ENCODE measurements at regions not wholly inside any gene's neighbourhood (a gene's known extent, or its start where the extent isn't known, plus 50 kb on each side); places are given as distances from the start of the nearest gene placed in this dataset.
"Not testable (repeated sequence)": the region's sequence is repeated elsewhere in the genome, so short reads cannot be mapped to it uniquely, and the experiment has no call there.

DNA sequence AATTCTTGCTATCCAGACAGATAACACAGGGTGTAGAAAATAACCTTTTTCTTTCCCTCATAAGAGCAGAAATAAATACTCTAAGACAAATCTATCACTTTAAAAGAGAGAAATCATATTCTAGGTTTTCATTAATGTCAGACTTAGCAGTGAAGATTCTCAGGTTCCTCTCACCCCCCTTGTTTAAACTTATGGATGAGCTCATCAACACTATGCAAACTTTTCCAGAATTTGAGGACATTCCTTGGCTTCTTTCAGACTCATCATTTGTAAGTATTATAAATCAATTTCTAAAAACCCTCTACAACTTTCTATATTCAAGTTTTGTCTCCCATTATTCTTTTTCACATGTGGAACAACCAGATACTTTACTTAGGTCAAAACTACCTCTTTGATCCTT, 374.9 kb upstream of the TRPC7 start:
- Histone ChIP-seq H3K4me2 (ENCODE audit: low read length) (no peak overlapping the region), H3K4me1 (ENCODE audit: control insufficient read depth, low read length) (no peaks in the 10 kb centered on the region), H3F3A (ENCODE audit: control insufficient read depth, insufficient read depth) (no peaks in the 10 kb centered on the region), H3K4me3 (ENCODE audit: low read length) (no peak overlapping the region), H3K9me2 (replicated peaks; ENCODE audit: control insufficient read depth, low read length) (no peaks in the 10 kb centered on the region), H4K20me1 (ENCODE audit: control insufficient read depth, insufficient read depth, low read depth, low read length) (no peaks in the 10 kb centered on the region), H3K79me2 (ENCODE audit: control insufficient read depth, low read length) (no peaks in the 10 kb centered on the region), H3K27ac (ENCODE audit: low read depth, low read length) (no peak overlapping the region), H3K9me3 (ENCODE audit: control insufficient read depth, insufficient read depth, low read length) (peaks cover 14% of the 10 kb centered on the region; the same call in 1 of the 2 replicates), H3K36me3 (ENCODE audit: control insufficient read depth, low read length) (no peaks in the 10 kb centered on the region), H3K27me3 (ENCODE audit: control insufficient read depth, low read length) (no peaks in the 10 kb centered on the region)
- TF ChIP-seq, protein P1, sequence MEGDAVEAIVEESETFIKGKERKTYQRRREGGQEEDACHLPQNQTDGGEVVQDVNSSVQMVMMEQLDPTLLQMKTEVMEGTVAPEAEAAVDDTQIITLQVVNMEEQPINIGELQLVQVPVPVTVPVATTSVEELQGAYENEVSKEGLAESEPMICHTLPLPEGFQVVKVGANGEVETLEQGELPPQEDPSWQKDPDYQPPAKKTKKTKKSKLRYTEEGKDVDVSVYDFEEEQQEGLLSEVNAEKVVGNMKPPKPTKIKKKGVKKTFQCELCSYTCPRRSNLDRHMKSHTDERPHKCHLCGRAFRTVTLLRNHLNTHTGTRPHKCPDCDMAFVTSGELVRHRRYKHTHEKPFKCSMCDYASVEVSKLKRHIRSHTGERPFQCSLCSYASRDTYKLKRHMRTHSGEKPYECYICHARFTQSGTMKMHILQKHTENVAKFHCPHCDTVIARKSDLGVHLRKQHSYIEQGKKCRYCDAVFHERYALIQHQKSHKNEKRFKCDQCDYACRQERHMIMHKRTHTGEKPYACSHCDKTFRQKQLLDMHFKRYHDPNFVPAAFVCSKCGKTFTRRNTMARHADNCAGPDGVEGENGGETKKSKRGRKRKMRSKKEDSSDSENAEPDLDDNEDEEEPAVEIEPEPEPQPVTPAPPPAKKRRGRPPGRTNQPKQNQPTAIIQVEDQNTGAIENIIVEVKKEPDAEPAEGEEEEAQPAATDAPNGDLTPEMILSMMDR (IDR thresholded peaks at IDR 0.05; ENCODE audit: low read depth, low read length, poor library complexity, severe bottlenecking): no peak
- TF ChIP-seq EZH2phosphoT487 (IDR thresholded peaks at IDR 0.05; ENCODE audit: borderline replicate concordance, low read length): no peak

DNA sequence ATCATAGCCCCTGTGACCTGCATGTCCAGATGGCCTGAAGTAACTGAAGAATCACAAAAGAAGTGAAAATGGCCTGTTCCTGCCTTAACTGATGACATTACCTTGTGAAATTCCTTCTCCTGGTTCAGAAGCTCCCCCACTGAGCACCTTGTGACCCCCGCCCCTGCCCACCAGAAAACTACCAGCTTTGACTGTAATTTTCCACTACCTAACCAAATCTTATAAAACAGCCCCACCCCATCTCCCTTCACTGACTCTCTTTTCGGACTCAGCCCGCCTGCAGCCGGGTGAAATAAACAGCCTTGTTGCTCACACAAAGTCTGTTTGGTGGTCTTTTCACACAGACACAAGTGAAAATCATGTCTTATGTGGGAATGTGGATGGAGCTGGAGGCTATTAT, 373.9 kb upstream of the TRPC7 start:
- H3K4me2 ChIP-seq (ENCODE audit: low read length); H3K79me2 ChIP-seq (ENCODE audit: control insufficient read depth, low read length); H3K9me2 ChIP-seq (replicated peaks; ENCODE audit: control insufficient read depth, low read length); H3K27me3 ChIP-seq (ENCODE audit: control insufficient read depth, low read length); H4K20me1 ChIP-seq (ENCODE audit: control insufficient read depth, insufficient read depth, low read depth, low read length); H3K4me1 ChIP-seq (ENCODE audit: control insufficient read depth, low read length); H3K27ac ChIP-seq (ENCODE audit: low read depth, low read length); H3F3A ChIP-seq (ENCODE audit: control insufficient read depth, insufficient read depth); H3K4me3 ChIP-seq (ENCODE audit: low read length); H3K36me3 ChIP-seq (ENCODE audit: control insufficient read depth, low read length): not testable (repeated sequence)
- peaks cover 11% of the 10 kb centered on the region; the same call in 1 of the 2 replicates for H3K9me3 ChIP-seq (ENCODE audit: control insufficient read depth, insufficient read depth, low read length)

DNA sequence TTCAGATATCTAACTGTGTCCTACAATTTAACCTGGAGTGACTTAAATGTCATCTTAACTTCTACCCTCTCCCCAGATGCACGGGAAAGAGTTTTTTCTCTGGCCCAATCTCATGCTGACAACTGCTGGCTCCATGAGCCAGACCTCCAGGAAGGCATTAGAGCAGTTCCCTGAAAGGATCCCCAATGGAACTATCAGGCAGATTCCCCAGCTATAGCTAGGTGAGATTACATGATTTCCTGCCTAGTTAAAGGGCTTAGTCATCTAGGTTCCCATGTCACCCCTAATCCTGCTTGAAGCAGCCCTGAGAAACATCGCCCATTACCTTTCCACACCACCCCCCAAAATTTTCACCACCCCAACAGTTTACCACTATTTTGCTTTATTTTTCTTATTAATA, 373.5 kb upstream of the TRPC7 start:
- no peaks in the 10 kb centered on the region for H3F3A ChIP-seq (ENCODE audit: control insufficient read depth, insufficient read depth)
- TF ChIP-seq EZH2phosphoT487 (IDR thresholded peaks at IDR 0.05; ENCODE audit: borderline replicate concordance, low read length): no peak
- TF ChIP-seq, protein P1 (IDR thresholded peaks at IDR 0.05; ENCODE audit: low read depth, low read length, poor library complexity, severe bottlenecking): no peak
- no peak overlapping the region for H3K27ac ChIP-seq (ENCODE audit: low read depth, low read length)
- H3K4me3 ChIP-seq (ENCODE audit: low read length): no peak overlapping the region
- H3K4me2 ChIP-seq (ENCODE audit: low read length): no peak overlapping the region
- H3K36me3 ChIP-seq (ENCODE audit: control insufficient read depth, low read length): no peaks in the 10 kb centered on the region
- no peaks in the 10 kb centered on the region for H3K9me2 ChIP-seq (replicated peaks; ENCODE audit: control insufficient read depth, low read length)
- no peaks in the 10 kb centered on the region for H3K79me2 ChIP-seq (ENCODE audit: control insufficient read depth, low read length)
- H4K20me1 ChIP-seq (ENCODE audit: control insufficient read depth, insufficient read depth, low read depth, low read length): no peaks in the 10 kb centered on the region
- no peaks in the 10 kb centered on the region for H3K27me3 ChIP-seq (ENCODE audit: control insufficient read depth, low read length)
- H3K4me1 ChIP-seq (ENCODE audit: control insufficient read depth, low read length): no peaks in the 10 kb centered on the region
- peaks cover 10% of the 10 kb centered on the region; the same call in 1 of the 2 replicates for H3K9me3 ChIP-seq (ENCODE audit: control insufficient read depth, insufficient read depth, low read length)

DNA sequence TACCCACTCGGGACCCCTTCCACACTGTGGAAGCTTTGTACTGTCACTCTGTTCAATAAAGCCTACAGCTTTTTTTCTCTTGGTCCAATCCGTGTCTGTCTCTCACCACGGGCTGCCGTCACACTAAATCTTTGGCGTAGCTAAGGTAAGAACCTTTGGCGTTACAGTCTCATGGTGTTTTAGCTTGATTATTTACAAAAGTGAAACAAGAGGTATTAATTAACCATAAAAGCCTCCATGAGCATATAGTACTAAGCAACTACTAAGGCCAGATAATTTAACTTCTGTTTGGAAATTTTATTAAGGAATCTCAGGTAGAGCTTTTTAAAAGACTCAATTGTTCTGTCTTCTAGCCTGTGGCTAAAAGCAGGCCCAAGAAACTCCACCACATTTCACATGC, 370.7 kb upstream of the TRPC7 start:
- no peaks in the 10 kb centered on the region for H4K20me1 ChIP-seq (ENCODE audit: control insufficient read depth, insufficient read depth, low read depth, low read length)
- H3K9me2 ChIP-seq (replicated peaks; ENCODE audit: control insufficient read depth, low read length): no peaks in the 10 kb centered on the region
- H3K27me3 ChIP-seq (ENCODE audit: control insufficient read depth, low read length): no peaks in the 10 kb centered on the region
- H3F3A ChIP-seq (ENCODE audit: control insufficient read depth, insufficient read depth): no peaks in the 10 kb centered on the region
- no peak for TF ChIP-seq EZH2phosphoT487 (IDR thresholded peaks at IDR 0.05; ENCODE audit: borderline replicate concordance, low read length)
- TF ChIP-seq, protein P1 (IDR thresholded peaks at IDR 0.05; ENCODE audit: low read depth, low read length, poor library complexity, severe bottlenecking): no peak
- H3K27ac ChIP-seq (ENCODE audit: low read depth, low read length): no peak overlapping the region
- H3K79me2 ChIP-seq (ENCODE audit: control insufficient read depth, low read length): no peaks in the 10 kb centered on the region
- H3K4me3 ChIP-seq (ENCODE audit: low read length): no peak overlapping the region
- H3K36me3 ChIP-seq (ENCODE audit: control insufficient read depth, low read length): no peaks in the 10 kb centered on the region
- no peak overlapping the region for H3K4me2 ChIP-seq (ENCODE audit: low read length)
- H3K4me1 ChIP-seq (ENCODE audit: control insufficient read depth, low read length): no peaks in the 10 kb centered on the region
- H3K9me3 ChIP-seq (ENCODE audit: control insufficient read depth, insufficient read depth, low read length): no peaks in the 10 kb centered on the region

DNA sequence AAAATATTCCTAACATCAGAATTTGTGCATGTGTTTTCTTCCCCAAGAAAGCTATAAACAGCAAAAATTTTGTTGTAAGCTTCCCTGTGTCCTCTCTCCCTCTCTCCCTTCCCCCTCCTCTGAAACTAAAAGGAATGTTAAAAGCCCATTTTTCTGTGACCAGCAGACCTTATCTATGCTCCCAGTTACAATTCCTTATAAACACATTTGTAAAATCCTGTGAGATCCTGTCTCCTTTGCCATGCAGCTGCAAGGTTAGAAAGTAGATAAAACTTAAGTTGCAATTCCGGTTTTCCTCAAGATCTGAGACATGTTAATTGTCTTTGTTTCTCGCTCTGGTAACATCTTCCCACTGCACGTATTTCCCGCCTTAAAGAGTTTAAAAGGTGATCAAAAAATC, 370.3 kb upstream of the TRPC7 start:
- H3K9me3 ChIP-seq (ENCODE audit: control insufficient read depth, insufficient read depth, low read length); H4K20me1 ChIP-seq (ENCODE audit: control insufficient read depth, insufficient read depth, low read depth, low read length); H3K4me2 ChIP-seq (ENCODE audit: low read length); H3K27me3 ChIP-seq (ENCODE audit: control insufficient read depth, low read length); H3K27ac ChIP-seq (ENCODE audit: low read depth, low read length); H3K4me3 ChIP-seq (ENCODE audit: low read length); H3K4me1 ChIP-seq (ENCODE audit: control insufficient read depth, low read length); H3F3A ChIP-seq (ENCODE audit: control insufficient read depth, insufficient read depth); H3K9me2 ChIP-seq (replicated peaks; ENCODE audit: control insufficient read depth, low read length); H3K79me2 ChIP-seq (ENCODE audit: control insufficient read depth, low read length); H3K36me3 ChIP-seq (ENCODE audit: control insufficient read depth, low read length): not testable (repeated sequence)

All from DOHH2 (cell line).